IPS-20b (cell line): ENCODE measurements at regions not wholly inside any gene's neighbourhood (a gene's known extent, or its start where the extent isn't known, plus 50 kb on each side); places are given as distances from the start of the nearest gene placed in this dataset.

Experiments
- H3K27ac ChIP-seq: one replicate; pipeline ENCODE4 v1.5.1; 2013; ENCODE audit warnings: low read length
- H3K27me3 ChIP-seq: 2 replicates; pipeline ENCODE4 v1.6.1; 2013; ENCODE audit warnings: mild to moderate bottlenecking, low read length, inconsistent platforms; ENCODE audit not compliant: insufficient read depth
- H3K36me3 ChIP-seq: 2 replicates; pipeline ENCODE4 v1.6.1; 2013; ENCODE audit warnings: low read depth, mild to moderate bottlenecking, inconsistent platforms, low read length, moderate library complexity; ENCODE audit not compliant: insufficient read depth
- H3K4me1 ChIP-seq: 2 replicates; pipeline ENCODE4 v1.6.1; 2013; ENCODE audit warnings: mild to moderate bottlenecking, control low read depth, inconsistent platforms, low read length, moderate library complexity; ENCODE audit not compliant: insufficient read depth
- H3K4me3 ChIP-seq: 2 replicates; pipeline ENCODE4 v1.5.1; 2013; ENCODE audit warnings: mild to moderate bottlenecking, low read length, inconsistent platforms
- H3K9ac ChIP-seq: 2 replicates; pipeline ENCODE4 v1.6.1; 2013; ENCODE audit warnings: low read depth, mild to moderate bottlenecking, inconsistent platforms, low read length, moderate library complexity
- H3K9me3 ChIP-seq: 2 replicates; pipeline ENCODE4 v1.6.1; 2013; ENCODE audit warnings: mild to moderate bottlenecking, low read depth, low read length, inconsistent platforms; ENCODE audit not compliant: insufficient read depth

GRCh38 chr2:464562-465309 lies 176.8 kb upstream of the ALKAL2 start:
- Histone ChIP-seq H3K36me3 (no peaks in the 10 kb centered on the region), H3K4me1 (no peaks in the 10 kb centered on the region), H3K27ac (no peak overlapping the region), H3K4me3 (no peak overlapping the region), H3K9me3 (no peaks in the 10 kb centered on the region), H3K27me3 (peaks cover 38% of the 10 kb centered on the region), H3K9ac (no peak overlapping the region)

- H3K4me1 ChIP-seq, result no peaks in the 10 kb centered on the region
- H3K27ac ChIP-seq, result no peak overlapping the region
- no peaks in the 10 kb centered on the region for H3K36me3 ChIP-seq
- H3K9me3 ChIP-seq, result no peaks in the 10 kb centered on the region
- H3K4me3 ChIP-seq, result no peak overlapping the region
- H3K27me3 ChIP-seq, result 0 out of 2 replicates have a peak, but pooled peaks cover 2% of the 10 kb centered on the region
- no peak overlapping the region for H3K9ac ChIP-seq
Observed at GRCh38 chr2:460861-461260, 173.0 kb upstream of the ALKAL2 start.

- Histone ChIP-seq H3K27me3 (no peaks in the 10 kb centered on the region), H3K27ac (no peak overlapping the region), H3K4me3 (no peak overlapping the region), H3K36me3 (no peaks in the 10 kb centered on the region), H3K9ac (no peak overlapping the region), H3K4me1 (no peaks in the 10 kb centered on the region), H3K9me3 (no peaks in the 10 kb centered on the region)
Observed at GRCh38 chr2:459931-460330, 172.0 kb upstream of the ALKAL2 start.

GRCh38 chr2:458425-458815 lies 170.5 kb upstream of the ALKAL2 start:
- H3K9ac ChIP-seq, result no peak overlapping the region
- no peaks in the 10 kb centered on the region for H3K36me3 ChIP-seq
- H3K27ac ChIP-seq, result no peak overlapping the region
- no peak overlapping the region for H3K4me3 ChIP-seq
- no peaks in the 10 kb centered on the region for H3K27me3 ChIP-seq
- no peaks in the 10 kb centered on the region for H3K4me1 ChIP-seq
- H3K9me3 ChIP-seq, result no peaks in the 10 kb centered on the region

- no peak overlapping the region for H3K27ac ChIP-seq
- no peaks in the 10 kb centered on the region for H3K9me3 ChIP-seq
- no peak overlapping the region for H3K4me3 ChIP-seq
- no peaks in the 10 kb centered on the region for H3K27me3 ChIP-seq
- no peak overlapping the region for H3K9ac ChIP-seq
- H3K4me1 ChIP-seq, result no peaks in the 10 kb centered on the region
- H3K36me3 ChIP-seq, result no peaks in the 10 kb centered on the region
Observed at GRCh38 chr2:457792-458424, 170.0 kb upstream of the ALKAL2 start.

GRCh38 chr2:457262-457661 lies 169.4 kb upstream of the ALKAL2 start:
- no peak overlapping the region for H3K27ac ChIP-seq
- H3K27me3 ChIP-seq, result no peaks in the 10 kb centered on the region
- H3K4me3 ChIP-seq, result no peak overlapping the region
- H3K9ac ChIP-seq, result no peak overlapping the region
- H3K4me1 ChIP-seq, result no peaks in the 10 kb centered on the region
- H3K9me3 ChIP-seq, result no peaks in the 10 kb centered on the region
- no peaks in the 10 kb centered on the region for H3K36me3 ChIP-seq

- Histone ChIP-seq H3K27ac (no peak overlapping the region), H3K4me3 (no peak overlapping the region), H3K9me3 (no peaks in the 10 kb centered on the region; the same call in 1 of the 2 replicates), H3K4me1 (no peaks in the 10 kb centered on the region), H3K36me3 (no peaks in the 10 kb centered on the region), H3K9ac (no peak overlapping the region), H3K27me3 (no peaks in the 10 kb centered on the region)
Observed at GRCh38 chr2:455913-456312, 168.0 kb upstream of the ALKAL2 start.

GRCh38 chr2:455015-455705 lies 167.3 kb upstream of the ALKAL2 start:
- H3K27me3 ChIP-seq, result no peaks in the 10 kb centered on the region
- H3K9ac ChIP-seq, result no peak overlapping the region
- H3K36me3 ChIP-seq, result no peaks in the 10 kb centered on the region
- no peak overlapping the region for H3K27ac ChIP-seq
- no peaks in the 10 kb centered on the region; the same call in 1 of the 2 replicates for H3K9me3 ChIP-seq
- no peaks in the 10 kb centered on the region for H3K4me1 ChIP-seq
- H3K4me3 ChIP-seq, result no peak overlapping the region

- Histone ChIP-seq H3K9ac (no peak overlapping the region), H3K4me3 (no peak overlapping the region), H3K4me1 (no peaks in the 10 kb centered on the region; the same call in 1 of the 2 replicates), H3K9me3 (no peaks in the 10 kb centered on the region; the same call in 1 of the 2 replicates), H3K36me3 (no peaks in the 10 kb centered on the region), H3K27ac (no peak overlapping the region), H3K27me3 (no peaks in the 10 kb centered on the region)
Observed at GRCh38 chr2:453132-453531, 165.2 kb upstream of the ALKAL2 start.

- no peaks in the 10 kb centered on the region; the same call in 1 of the 2 replicates for H3K9me3 ChIP-seq
- no peak overlapping the region for H3K27ac ChIP-seq
- H3K36me3 ChIP-seq, result no peaks in the 10 kb centered on the region
- no peak overlapping the region for H3K4me3 ChIP-seq
- H3K4me1 ChIP-seq, result no peaks in the 10 kb centered on the region; the same call in 1 of the 2 replicates
- H3K27me3 ChIP-seq, result no peaks in the 10 kb centered on the region
- H3K9ac ChIP-seq, result no peak overlapping the region
Observed at GRCh38 chr2:451495-451894, 163.6 kb upstream of the ALKAL2 start.

- H3K27me3 ChIP-seq, result no peaks in the 10 kb centered on the region
- no peaks in the 10 kb centered on the region; the same call in 1 of the 2 replicates for H3K9me3 ChIP-seq
- no peak overlapping the region for H3K4me3 ChIP-seq
- no peak overlapping the region for H3K9ac ChIP-seq
- no peaks in the 10 kb centered on the region; the same call in none of the 2 replicates for H3K4me1 ChIP-seq
- no peak overlapping the region for H3K27ac ChIP-seq
- H3K36me3 ChIP-seq, result no peaks in the 10 kb centered on the region
Observed at GRCh38 chr2:449246-450067, 161.6 kb upstream of the ALKAL2 start.
